Hindlimb muscle (tissue), 1 donor: ENCODE measurements at regions not wholly inside any gene's neighbourhood (a gene's known extent, or its start where the extent isn't known, plus 50 kb on each side); places are given as distances from the start of the nearest gene placed in this dataset.

Experiments
- DNase-seq: peaks from one replicate; pipeline ENCODE4 v3.0.0-alpha.2; 2013

GRCh38 chr19:28039677-28040381, 1173.1 kb downstream of the UQCRFS1 start:
- DNase-seq, result no peak

- no peak for DNase-seq
Measured at GRCh38 chr19:28037186-28037585, 1175.8 kb downstream of the UQCRFS1 start.

GRCh38 chr19:28036486-28036885, 1176.5 kb downstream of the UQCRFS1 start:
- DNase-seq, result no peak

- DNase-seq, result no peak
Measured at GRCh38 chr19:28034936-28035335, 1178.0 kb downstream of the UQCRFS1 start.

- DNase-seq, result no peak
Measured at GRCh38 chr19:28028881-28029444, 1184.0 kb downstream of the UQCRFS1 start.

- DNase-seq, result no peak
Measured at GRCh38 chr19:28027116-28027515, 1185.8 kb downstream of the UQCRFS1 start.

- DNase-seq, result no peak
Measured at GRCh38 chr19:28026636-28027035, 1186.3 kb downstream of the UQCRFS1 start.

GRCh38 chr19:28024920-28025319, 1188.0 kb downstream of the UQCRFS1 start:
- no peak for DNase-seq

GRCh38 chr19:28023064-28023463, 1189.9 kb downstream of the UQCRFS1 start:
- DNase-seq, result no peak

- no peak for DNase-seq
Measured at GRCh38 chr19:28022506-28022905, 1190.4 kb downstream of the UQCRFS1 start.

GRCh38 chr19:28021259-28022185, 1191.4 kb downstream of the UQCRFS1 start:
- DNase-seq, result no peak

GRCh38 chr19:28020619-28021258, 1192.2 kb downstream of the UQCRFS1 start:
- DNase-seq, result no peak

GRCh38 chr19:28019901-28020300, 1193.0 kb downstream of the UQCRFS1 start:
- no peak for DNase-seq

- no peak for DNase-seq
Measured at GRCh38 chr19:28019371-28019770, 1193.6 kb downstream of the UQCRFS1 start.

GRCh38 chr19:28018499-28018898, 1194.5 kb downstream of the UQCRFS1 start:
- no peak for DNase-seq

- DNase-seq, result no peak
Measured at GRCh38 chr19:28014615-28015405, 1198.1 kb downstream of the UQCRFS1 start.

- DNase-seq, result no peak
Measured at GRCh38 chr19:28012361-28012760, 1200.6 kb downstream of the UQCRFS1 start.

GRCh38 chr19:28010656-28011055, 1202.3 kb downstream of the UQCRFS1 start:
- no peak for DNase-seq

- DNase-seq, result no peak
Measured at GRCh38 chr19:28009696-28010095, 1203.3 kb downstream of the UQCRFS1 start.

GRCh38 chr19:28008695-28009094, 1204.3 kb downstream of the UQCRFS1 start:
- no peak for DNase-seq

GRCh38 chr19:28003543-28003942, 1209.4 kb downstream of the UQCRFS1 start:
- DNase-seq, result no peak

- DNase-seq, result no peak
Measured at GRCh38 chr19:27997069-27997468, 1215.9 kb downstream of the UQCRFS1 start.
